ENCODE measurements at regions not wholly inside any gene's neighbourhood (a gene's known extent, or its start where the extent isn't known, plus 50 kb on each side); places are given as distances from the start of the nearest gene placed in this dataset.

DNA sequence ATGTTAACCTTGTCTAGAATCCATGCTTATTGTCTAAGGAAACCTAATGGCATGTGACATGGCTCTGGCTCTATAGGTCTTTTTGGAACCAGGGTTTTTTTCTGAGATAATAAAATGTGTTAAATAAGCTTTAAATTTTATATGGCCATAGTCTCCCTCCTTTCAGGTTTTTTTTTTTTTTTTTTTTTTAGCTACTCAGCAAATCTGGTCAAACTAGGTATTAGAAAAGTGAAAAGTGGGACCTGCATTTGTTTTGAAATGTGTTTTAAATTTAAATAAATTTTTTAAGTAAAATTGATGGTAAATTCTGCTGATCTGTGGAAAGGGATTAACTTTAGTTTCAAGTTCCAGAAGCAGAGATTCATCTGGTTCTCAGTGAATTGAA lies 52.1 kb upstream of the NANOGP8 start:
- TF ChIP-seq POLR2AphosphoS5 (IDR thresholded peaks at IDR 0.05) (no peak), POLR2A (IDR thresholded peaks at IDR 0.05) (no peak)
- TF ChIP-seq, protein P1, sequence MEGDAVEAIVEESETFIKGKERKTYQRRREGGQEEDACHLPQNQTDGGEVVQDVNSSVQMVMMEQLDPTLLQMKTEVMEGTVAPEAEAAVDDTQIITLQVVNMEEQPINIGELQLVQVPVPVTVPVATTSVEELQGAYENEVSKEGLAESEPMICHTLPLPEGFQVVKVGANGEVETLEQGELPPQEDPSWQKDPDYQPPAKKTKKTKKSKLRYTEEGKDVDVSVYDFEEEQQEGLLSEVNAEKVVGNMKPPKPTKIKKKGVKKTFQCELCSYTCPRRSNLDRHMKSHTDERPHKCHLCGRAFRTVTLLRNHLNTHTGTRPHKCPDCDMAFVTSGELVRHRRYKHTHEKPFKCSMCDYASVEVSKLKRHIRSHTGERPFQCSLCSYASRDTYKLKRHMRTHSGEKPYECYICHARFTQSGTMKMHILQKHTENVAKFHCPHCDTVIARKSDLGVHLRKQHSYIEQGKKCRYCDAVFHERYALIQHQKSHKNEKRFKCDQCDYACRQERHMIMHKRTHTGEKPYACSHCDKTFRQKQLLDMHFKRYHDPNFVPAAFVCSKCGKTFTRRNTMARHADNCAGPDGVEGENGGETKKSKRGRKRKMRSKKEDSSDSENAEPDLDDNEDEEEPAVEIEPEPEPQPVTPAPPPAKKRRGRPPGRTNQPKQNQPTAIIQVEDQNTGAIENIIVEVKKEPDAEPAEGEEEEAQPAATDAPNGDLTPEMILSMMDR (IDR thresholded peaks at IDR 0.05), result no peak
- H3K27ac ChIP-seq, result peak overlapping the region in 1 of 2 donors; percentile 31
- no peaks in the 10 kb centered on the region for H3K36me3 ChIP-seq
- H3K4me1 ChIP-seq (replicated peaks), result no peaks in the 10 kb centered on the region
- DNase-seq (ENCODE audit: low spot score), result no peak
- no peaks in the 10 kb centered on the region for H3K27me3 ChIP-seq (replicated peaks; ENCODE audit: insufficient read depth)
- intact Hi-C loops (cut with DNase I), result no loop called here
- H3K9me3 ChIP-seq, result no peaks in the 10 kb centered on the region
- no peak overlapping the region for H3K4me3 ChIP-seq

GRCh38 chr15:35136321-35137189 lies 51.5 kb upstream of the NANOGP8 start:
- Histone ChIP-seq H3K27ac (peak overlapping the region; percentile 14 to 31), H3K36me3 (no peaks in the 10 kb centered on the region), H3K9me3 (no peaks in the 10 kb centered on the region), H3K4me3 (no peak overlapping the region), H3K27me3 (replicated peaks; ENCODE audit: insufficient read depth) (no peaks in the 10 kb centered on the region), H3K4me1 (replicated peaks) (no peaks in the 10 kb centered on the region)
- no peak for TF ChIP-seq POLR2A (IDR thresholded peaks at IDR 0.05)
- no peak for TF ChIP-seq POLR2AphosphoS5 (IDR thresholded peaks at IDR 0.05)
- TF ChIP-seq, protein P1 (IDR thresholded peaks at IDR 0.05), result no peak
- intact Hi-C loops (cut with DNase I), result no loop called here
- WGBS, result 49% methylated on average over 6 of the region's 6 CpGs
- DNase-seq (ENCODE audit: low spot score), result no peak

Data from prostate gland (tissue), 2 donors.